Spleen (tissue), 11 donors: ENCODE measurements at regions not wholly inside any gene's neighbourhood (a gene's known extent, or its start where the extent isn't known, plus 50 kb on each side); places are given as distances from the start of the nearest gene placed in this dataset.

Experiments
- DNase-seq: peaks from one replicate; pipeline ENCODE4 v3.0.0-alpha.2; 2020
- H3K27ac ChIP-seq, 8 donors: fragments of 200-600 bp; sonication (generic) in 7 of 8; 1 replicate in 4 of 8; 2 replicates in 4 of 8; pipeline versions ENCODE4 v1.5.0 to v1.8.0; 2016 to 2021; ENCODE audit warnings: inconsistent platforms in 4 of 8, mild to moderate bottlenecking in 4 of 8, moderate library complexity in 1 of 8
- H3K27me3 ChIP-seq, 7 donors: fragments of 200-600 bp; sonication (generic) in 6 of 7; replicated peaks in 1 of 7; 1 replicate in 4 of 7; 2 replicates in 3 of 7; pipeline versions ENCODE4 v1.5.0 to v1.8.0; 2016 to 2021; ENCODE audit warnings: inconsistent platforms in 3 of 7, mild to moderate bottlenecking in 1 of 7
- H3K36me3 ChIP-seq, 6 donors: fragments of 200-600 bp; sonication (generic) in 5 of 6; 1 replicate in 4 of 6; 2 replicates in 2 of 6; pipeline versions ENCODE4 v1.5.0 to v1.8.0; 2016 to 2021; ENCODE audit warnings: inconsistent platforms in 2 of 6
- H3K4me1 ChIP-seq, 6 donors: fragments of 200-600 bp; sonication (generic) in 5 of 6; 1 replicate in 3 of 6; 2 replicates in 3 of 6; pipeline versions ENCODE4 v1.5.0 to v1.8.0; 2016 to 2021; ENCODE audit warnings: inconsistent platforms in 3 of 6
- H3K4me3 ChIP-seq, 8 donors: fragments of 200-600 bp; sonication (generic) in 7 of 8; 1 replicate in 4 of 8; 2 replicates in 4 of 8; pipeline versions ENCODE4 v1.5.0 to v1.8.0; 2016 to 2021; ENCODE audit warnings: inconsistent platforms in 4 of 8, mild to moderate bottlenecking in 4 of 8, moderate library complexity in 2 of 8
- H3K9me3 ChIP-seq, 8 donors: fragments of 200-600 bp; sonication (generic) in 7 of 8; 1 replicate in 4 of 8; 2 replicates in 4 of 8; pipeline versions ENCODE4 v1.5.0 to v1.8.0; 2016 to 2021; ENCODE audit warnings: inconsistent platforms in 4 of 8
- POLR2A ChIP-seq, 3 donors: fragments of 450-650 bp; IDR thresholded peaks; one replicate each; pipeline ENCODE4 v1.5.1; 2017; ENCODE audit warnings: antibody characterized with exemption in 3 of 3, mild to moderate bottlenecking in 1 of 3
- POLR2AphosphoS5 ChIP-seq, 3 donors: sonication (generic); formaldehyde crosslinking; IDR thresholded peaks; one replicate each; pipeline ENCODE4 v1.5.1; 2017; ENCODE audit warnings: antibody characterized with exemption in 3 of 3
- WGBS, 5 donors: extraction: QIAGEN DNeasy Blood & Tissue Kit in 3 of 5; methylation state at CpG; one replicate each; pipeline versions ENCODE4 v1.1.5 to v1.1.7; 2013 to 2018; 5-methylcytosine and 5-hydroxymethylcytosine counted together
- intact Hi-C: fragments of 100-400 bp; cut with DNase I; formaldehyde crosslinking; loops from one replicate; pipeline ENCODE4 v1.15.0; 2023; ENCODE audit warnings: low total_unique reads
- TF ChIP-seq, protein P1 (sequence below), 11 experiments: fragments of 200-600 bp in 7 of 11; fragments of 450-650 bp in 4 of 11; sonication (generic) in 4 of 11; IDR thresholded peaks in 8 of 11; conservative IDR thresholded peaks in 3 of 11; 1 replicate in 7 of 11; 2 replicates in 4 of 11; pipeline versions ENCODE4 v1.4.0 to v1.8.0; 2016 to 2021; ENCODE audit warnings: antibody characterized with exemption in 11 of 11, inconsistent platforms in 4 of 11, mild to moderate bottlenecking in 1 of 11
- donor health status: healthy with polysubstance abuse.
- donor health status: DM: no; HTN: no; CAD: no; lungs with moderate emphysema.
- donor health status: DM: no; HTN: no; CAD: no.
- donor health status: Bipolar disorder and iron deficiency.
- donor health status: healthy.
- donor health status: DM: no; HTN: no; CAD: no.
- donor health status: DM: yes; HTN: yes; CAD: no.

- intact Hi-C loops = no loop called here
- no peak for TF ChIP-seq POLR2AphosphoS5 (IDR thresholded peaks at IDR 0.05)
- TF ChIP-seq, protein P1, sequence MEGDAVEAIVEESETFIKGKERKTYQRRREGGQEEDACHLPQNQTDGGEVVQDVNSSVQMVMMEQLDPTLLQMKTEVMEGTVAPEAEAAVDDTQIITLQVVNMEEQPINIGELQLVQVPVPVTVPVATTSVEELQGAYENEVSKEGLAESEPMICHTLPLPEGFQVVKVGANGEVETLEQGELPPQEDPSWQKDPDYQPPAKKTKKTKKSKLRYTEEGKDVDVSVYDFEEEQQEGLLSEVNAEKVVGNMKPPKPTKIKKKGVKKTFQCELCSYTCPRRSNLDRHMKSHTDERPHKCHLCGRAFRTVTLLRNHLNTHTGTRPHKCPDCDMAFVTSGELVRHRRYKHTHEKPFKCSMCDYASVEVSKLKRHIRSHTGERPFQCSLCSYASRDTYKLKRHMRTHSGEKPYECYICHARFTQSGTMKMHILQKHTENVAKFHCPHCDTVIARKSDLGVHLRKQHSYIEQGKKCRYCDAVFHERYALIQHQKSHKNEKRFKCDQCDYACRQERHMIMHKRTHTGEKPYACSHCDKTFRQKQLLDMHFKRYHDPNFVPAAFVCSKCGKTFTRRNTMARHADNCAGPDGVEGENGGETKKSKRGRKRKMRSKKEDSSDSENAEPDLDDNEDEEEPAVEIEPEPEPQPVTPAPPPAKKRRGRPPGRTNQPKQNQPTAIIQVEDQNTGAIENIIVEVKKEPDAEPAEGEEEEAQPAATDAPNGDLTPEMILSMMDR (IDR thresholded peaks at IDR 0.05 in 8 of 11, conservative IDR thresholded peaks at IDR 0.05 in 3 of 11) = no peak
- TF ChIP-seq POLR2A (IDR thresholded peaks at IDR 0.05) = no peak
- H3K4me1 ChIP-seq = no peaks in the 10 kb centered on the region
These were observed 381.6 kb upstream of the TRIB2 start for GRCh38 chr2:12335131-12335530.

GRCh38 chr2:12335995-12336394 is 380.7 kb upstream of the TRIB2 start:
- Histone ChIP-seq H3K27me3 (no peaks in the 10 kb centered on the region), H3K4me1 (no peaks in the 10 kb centered on the region), H3K36me3 (no peaks in the 10 kb centered on the region), H3K27ac (no peak overlapping the region), H3K4me3 (no peak overlapping the region), H3K9me3 (peaks cover 0 to 3% (median 0%) of the 10 kb centered on the region in 8 donors)
- TF ChIP-seq, protein P1 (IDR thresholded peaks at IDR 0.05 in 8 of 11, conservative IDR thresholded peaks at IDR 0.05 in 3 of 11) = no peak
- no peak for TF ChIP-seq POLR2A (IDR thresholded peaks at IDR 0.05)
- TF ChIP-seq POLR2AphosphoS5 (IDR thresholded peaks at IDR 0.05) = no peak
- intact Hi-C loops = no loop called here
- no peak for DNase-seq
- WGBS, 5 donors = 84 to 96% (median 92%) methylated on average over 2 of the region's 2 CpGs

More at GRCh38 chr2:12335131-12335530, 381.6 kb upstream of the TRIB2 start:
- WGBS, 5 donors = 69 to 80% (median 76%) methylated on average over 6 of the region's 6 CpGs
- no peak for DNase-seq
- H3K9me3 ChIP-seq = peaks cover 0 to 3% (median 0%) of the 10 kb centered on the region in 8 donors
- H3K27ac ChIP-seq = no peak overlapping the region
- no peak overlapping the region for H3K4me3 ChIP-seq
- no peaks in the 10 kb centered on the region for H3K36me3 ChIP-seq
- H3K27me3 ChIP-seq = no peaks in the 10 kb centered on the region

GRCh38 chr2:12338946-12339697 is 377.6 kb upstream of the TRIB2 start:
- intact Hi-C loops = no loop called here
- WGBS, 5 donors = 70 to 81% (median 76%) methylated on average over 7 of the region's 7 CpGs
- TF ChIP-seq, protein P1 (IDR thresholded peaks at IDR 0.05 in 8 of 11, conservative IDR thresholded peaks at IDR 0.05 in 3 of 11) = no peak
- TF ChIP-seq POLR2AphosphoS5 (IDR thresholded peaks at IDR 0.05) (no peak), POLR2A (IDR thresholded peaks at IDR 0.05) (no peak)

GRCh38 chr2:12340164-12340563 is 376.6 kb upstream of the TRIB2 start:
- 63 to 73% (median 70%) methylated on average over 4 of the region's 4 CpGs for WGBS, 5 donors
- TF ChIP-seq, protein P1 (IDR thresholded peaks at IDR 0.05 in 8 of 11, conservative IDR thresholded peaks at IDR 0.05 in 3 of 11) = no peak
- TF ChIP-seq POLR2AphosphoS5 (IDR thresholded peaks at IDR 0.05) (no peak), POLR2A (IDR thresholded peaks at IDR 0.05) (no peak)
- no peaks in the 10 kb centered on the region for H3K27me3 ChIP-seq
- no peak overlapping the region for H3K4me3 ChIP-seq
- no peaks in the 10 kb centered on the region for H3K4me1 ChIP-seq
- no peak overlapping the region for H3K27ac ChIP-seq
- intact Hi-C loops = no loop called here
- no peaks in the 10 kb centered on the region for H3K9me3 ChIP-seq
- DNase-seq = no peak
- H3K36me3 ChIP-seq = no peaks in the 10 kb centered on the region

More at GRCh38 chr2:12338946-12339697, 377.6 kb upstream of the TRIB2 start:
- Histone ChIP-seq H3K27ac (no peak overlapping the region), H3K4me3 (no peak overlapping the region), H3K9me3 (no peaks in the 10 kb centered on the region), H3K27me3 (no peaks in the 10 kb centered on the region), H3K4me1 (no peaks in the 10 kb centered on the region), H3K36me3 (no peaks in the 10 kb centered on the region)
- no peak for DNase-seq
